ENCODE measurements at regions not wholly inside any gene's neighbourhood (a gene's known extent, or its start where the extent isn't known, plus 50 kb on each side); places are given as distances from the start of the nearest gene placed in this dataset.

DNA sequence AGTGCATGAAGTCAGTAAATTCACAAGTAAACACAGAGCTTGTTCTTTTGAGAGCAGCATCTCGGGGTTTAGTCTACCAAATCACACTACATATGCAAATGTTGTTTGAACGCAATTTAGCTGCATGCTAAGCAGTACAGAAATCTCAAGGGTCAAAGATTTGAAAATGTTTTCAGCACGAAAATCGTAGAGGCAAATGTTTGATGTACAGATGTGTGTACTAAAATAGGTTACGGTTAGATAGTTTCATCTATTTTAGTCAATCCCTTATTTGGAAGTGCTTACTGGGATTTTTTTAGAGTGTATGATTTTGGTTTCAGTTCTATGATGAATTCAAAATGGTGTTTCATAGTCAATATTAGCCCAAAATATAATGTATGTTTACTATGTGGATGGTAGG is 1928.2 kb upstream of the TENM3 start (continued):
- TF ChIP-seq, protein P1, sequence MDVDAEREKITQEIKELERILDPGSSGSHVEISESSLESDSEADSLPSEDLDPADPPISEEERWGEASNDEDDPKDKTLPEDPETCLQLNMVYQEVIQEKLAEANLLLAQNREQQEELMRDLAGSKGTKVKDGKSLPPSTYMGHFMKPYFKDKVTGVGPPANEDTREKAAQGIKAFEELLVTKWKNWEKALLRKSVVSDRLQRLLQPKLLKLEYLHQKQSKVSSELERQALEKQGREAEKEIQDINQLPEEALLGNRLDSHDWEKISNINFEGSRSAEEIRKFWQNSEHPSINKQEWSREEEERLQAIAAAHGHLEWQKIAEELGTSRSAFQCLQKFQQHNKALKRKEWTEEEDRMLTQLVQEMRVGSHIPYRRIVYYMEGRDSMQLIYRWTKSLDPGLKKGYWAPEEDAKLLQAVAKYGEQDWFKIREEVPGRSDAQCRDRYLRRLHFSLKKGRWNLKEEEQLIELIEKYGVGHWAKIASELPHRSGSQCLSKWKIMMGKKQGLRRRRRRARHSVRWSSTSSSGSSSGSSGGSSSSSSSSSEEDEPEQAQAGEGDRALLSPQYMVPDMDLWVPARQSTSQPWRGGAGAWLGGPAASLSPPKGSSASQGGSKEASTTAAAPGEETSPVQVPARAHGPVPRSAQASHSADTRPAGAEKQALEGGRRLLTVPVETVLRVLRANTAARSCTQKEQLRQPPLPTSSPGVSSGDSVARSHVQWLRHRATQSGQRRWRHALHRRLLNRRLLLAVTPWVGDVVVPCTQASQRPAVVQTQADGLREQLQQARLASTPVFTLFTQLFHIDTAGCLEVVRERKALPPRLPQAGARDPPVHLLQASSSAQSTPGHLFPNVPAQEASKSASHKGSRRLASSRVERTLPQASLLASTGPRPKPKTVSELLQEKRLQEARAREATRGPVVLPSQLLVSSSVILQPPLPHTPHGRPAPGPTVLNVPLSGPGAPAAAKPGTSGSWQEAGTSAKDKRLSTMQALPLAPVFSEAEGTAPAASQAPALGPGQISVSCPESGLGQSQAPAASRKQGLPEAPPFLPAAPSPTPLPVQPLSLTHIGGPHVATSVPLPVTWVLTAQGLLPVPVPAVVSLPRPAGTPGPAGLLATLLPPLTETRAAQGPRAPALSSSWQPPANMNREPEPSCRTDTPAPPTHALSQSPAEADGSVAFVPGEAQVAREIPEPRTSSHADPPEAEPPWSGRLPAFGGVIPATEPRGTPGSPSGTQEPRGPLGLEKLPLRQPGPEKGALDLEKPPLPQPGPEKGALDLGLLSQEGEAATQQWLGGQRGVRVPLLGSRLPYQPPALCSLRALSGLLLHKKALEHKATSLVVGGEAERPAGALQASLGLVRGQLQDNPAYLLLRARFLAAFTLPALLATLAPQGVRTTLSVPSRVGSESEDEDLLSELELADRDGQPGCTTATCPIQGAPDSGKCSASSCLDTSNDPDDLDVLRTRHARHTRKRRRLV (CRISPR knock-in tag; IDR thresholded peaks at IDR 0.05): no peak

DNA sequence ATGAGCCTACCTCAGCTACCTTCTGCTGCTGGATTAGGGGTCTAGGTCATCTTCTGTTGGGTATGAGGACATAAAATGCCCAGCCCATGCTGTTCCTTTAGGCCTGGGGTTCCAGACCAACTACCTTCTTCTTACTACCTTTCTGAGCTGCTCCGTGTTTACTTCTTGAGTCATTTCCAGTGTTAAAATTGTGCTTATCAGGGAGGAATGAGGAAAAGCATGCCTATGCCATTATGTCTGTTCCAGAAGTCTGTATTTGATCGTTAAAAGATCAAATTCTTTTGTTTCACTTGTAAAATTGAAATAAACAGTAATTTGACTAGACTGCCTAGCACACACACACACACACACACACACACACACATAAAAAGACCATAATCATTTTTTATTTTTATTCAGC is 1912.7 kb upstream of the TENM3 start:
- FAIRE-seq (no peak), ATAC-seq (no peak), DNase-seq (ENCODE audit: low spot score) (no peak)
- H3K27ac ChIP-seq (ENCODE audit: extremely low read length, insufficient read depth, low read length): no peak overlapping the region
- H3K27me3 ChIP-seq (ENCODE audit: control insufficient read depth in 1 of 2, insufficient read depth in 2 of 2, low read length in 2 of 2): no peaks in the 10 kb centered on the region; a peak in 1 of 5 replicates
- in situ Hi-C loops (cut with HindIII; ENCODE audit: extremely low pct_ligation_motif_present, low pct_unique_long_range_greater_than_20kb): no loop called here
- no TSS peak for BruUV-seq (replicated peaks)
- POLR2A ChIA-PET: no interaction called here
- H4K20me1 ChIP-seq (ENCODE audit: insufficient read depth, low read length): 0 out of 2 replicates have a peak, but pooled peaks cover 3% of the 10 kb centered on the region
- no peak overlapping the region for H3K9ac ChIP-seq (ENCODE audit: insufficient read depth, low read depth, low read length)
- CTCF ChIA-PET (ENCODE audit: low intra/inter-chr PET ratio, low total read pairs): no interaction called here
- no peak overlapping the region for H3K4me2 ChIP-seq (ENCODE audit: low read depth, low read length)
- intact Hi-C loops (cut with micrococcal nuclease; ENCODE audit: unreplicated experiment): no loop called here
- 0% methylated on average over 2 of the region's 2 CpGs for WGBS (ENCODE audit: low lambda C conversion rate)
- H2AFZ ChIP-seq (ENCODE audit: low read length): no peak overlapping the region
- TF ChIP-seq TCF7L2 (IDR thresholded peaks at IDR 0.05; ENCODE audit: low read depth, low read length) (no peak), ZNF354B (CRISPR knock-in tag; IDR thresholded peaks at IDR 0.05) (no peak), ADNP (CRISPR knock-in tag; IDR thresholded peaks at IDR 0.05) (no peak)
- no peak overlapping the region for H3K4me3 ChIP-seq (replicated peaks in 1 of 3; ENCODE audit: insufficient read depth in 1 of 3, low read depth in 2 of 3, low read length in 3 of 3)
- H3K4me1 ChIP-seq (ENCODE audit: insufficient read depth, low read length): no peaks in the 10 kb centered on the region
- no peaks in the 10 kb centered on the region for H3K9me3 ChIP-seq (ENCODE audit: low read length)
- H3K36me3 ChIP-seq (replicated peaks in 1 of 2; ENCODE audit: control insufficient read depth in 1 of 2, insufficient read depth in 2 of 2, low read length in 2 of 2): no peaks in the 10 kb centered on the region
- H3K79me2 ChIP-seq (ENCODE audit: insufficient read depth, low read length): no peaks in the 10 kb centered on the region

Measured in HepG2 (cell line).